H7 (cell line): ENCODE measurements at regions not wholly inside any gene's neighbourhood (a gene's known extent, or its start where the extent isn't known, plus 50 kb on each side); places are given as distances from the start of the nearest gene placed in this dataset.
"Not testable (repeated sequence)": the region's sequence is repeated elsewhere in the genome, so short reads cannot be mapped to it uniquely, and the experiment has no call there.

Experiments used
- DNase-seq: peaks from one replicate; pipeline ENCODE4 v3.0.0; 2012
- H3K27me3 ChIP-seq: 2 replicates; pipeline ENCODE4 v1.6.0; 2011; ENCODE audit warnings: mild to moderate bottlenecking, low read length; ENCODE audit not compliant: control insufficient read depth, insufficient read depth
- H3K36me3 ChIP-seq: replicated peaks from 2 replicates; pipeline ENCODE4 v1.5.1; 2011; ENCODE audit warnings: low read length; ENCODE audit not compliant: control insufficient read depth, insufficient read depth
- H3K4me3 ChIP-seq: 2 replicates; pipeline ENCODE4 v1.5.1; 2011; ENCODE audit warnings: low read depth, mild to moderate bottlenecking, control low read depth, low read length, moderate library complexity; ENCODE audit not compliant: insufficient read depth

DNA sequence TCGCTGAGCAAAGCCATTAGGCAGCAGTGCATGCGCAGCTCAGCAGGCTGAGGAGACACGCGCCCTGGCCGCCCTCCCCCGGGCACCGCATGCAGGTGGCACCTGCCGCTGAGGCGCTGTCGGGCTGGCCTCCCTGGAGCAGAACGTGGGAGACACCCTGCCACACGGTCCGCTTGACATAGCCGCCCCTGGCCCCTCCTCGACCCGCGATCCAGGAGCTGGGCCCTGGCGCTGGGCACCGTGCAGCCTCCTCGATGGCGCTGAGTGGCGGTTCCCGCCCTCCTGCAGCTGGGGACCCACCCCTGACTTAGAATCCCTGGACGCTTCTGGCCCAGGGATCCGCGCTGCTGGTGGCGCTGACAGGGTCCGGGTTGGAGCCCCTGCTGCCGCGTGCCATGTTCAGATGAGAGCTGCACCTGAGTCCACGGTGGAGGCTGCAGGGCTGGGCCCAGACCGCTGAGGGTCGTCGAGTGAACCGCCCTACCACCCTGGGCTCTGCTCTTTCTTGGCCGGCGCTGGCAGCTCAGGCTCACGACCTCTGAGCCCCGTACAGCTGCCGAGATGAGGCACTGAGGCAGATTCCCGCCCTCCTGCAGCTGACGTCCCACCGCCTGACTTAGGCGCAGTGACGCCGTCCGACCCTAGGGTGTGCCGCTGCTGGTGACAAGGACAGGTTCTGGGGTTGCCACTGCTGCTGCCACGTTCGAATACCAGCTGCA is 116.8 kb downstream of the OR13A1 start:
- Histone ChIP-seq H3K36me3 (no peaks in the 10 kb centered on the region), H3K27me3 (no peaks in the 10 kb centered on the region), H3K4me3 (no peak overlapping the region)
- peak; percentile 26 for DNase-seq

DNA sequence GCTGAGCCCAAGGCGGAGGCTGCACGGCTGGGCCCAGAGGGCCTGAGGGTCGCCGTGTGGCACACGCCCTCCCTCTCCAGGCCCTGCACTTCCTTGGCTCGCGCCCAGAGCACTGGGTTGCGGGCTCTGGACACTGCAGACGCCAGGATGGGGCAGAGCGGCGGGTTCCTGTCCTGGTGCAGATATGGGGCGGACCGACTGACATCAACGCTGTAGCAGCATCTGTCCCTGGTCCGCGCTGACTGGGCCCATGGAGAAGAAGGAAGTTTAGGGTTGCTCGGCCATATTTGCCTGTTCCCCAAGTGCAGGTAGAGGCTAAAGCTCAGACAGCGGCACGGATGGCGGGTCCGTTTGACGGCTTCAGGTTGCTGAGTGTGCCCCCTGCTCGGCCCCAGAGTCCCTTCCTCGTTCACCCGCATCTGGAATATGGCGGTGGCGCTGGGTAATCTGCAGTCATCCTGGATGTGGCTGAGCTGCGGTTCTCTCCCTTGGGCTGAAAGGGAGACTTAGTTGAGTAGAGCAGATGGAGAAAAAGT is 116.1 kb downstream of the OR13A1 start:
- Histone ChIP-seq H3K36me3 (no peaks in the 10 kb centered on the region), H3K27me3 (no peaks in the 10 kb centered on the region), H3K4me3 (no peak overlapping the region)
- DNase-seq: peak; percentile 24

DNA sequence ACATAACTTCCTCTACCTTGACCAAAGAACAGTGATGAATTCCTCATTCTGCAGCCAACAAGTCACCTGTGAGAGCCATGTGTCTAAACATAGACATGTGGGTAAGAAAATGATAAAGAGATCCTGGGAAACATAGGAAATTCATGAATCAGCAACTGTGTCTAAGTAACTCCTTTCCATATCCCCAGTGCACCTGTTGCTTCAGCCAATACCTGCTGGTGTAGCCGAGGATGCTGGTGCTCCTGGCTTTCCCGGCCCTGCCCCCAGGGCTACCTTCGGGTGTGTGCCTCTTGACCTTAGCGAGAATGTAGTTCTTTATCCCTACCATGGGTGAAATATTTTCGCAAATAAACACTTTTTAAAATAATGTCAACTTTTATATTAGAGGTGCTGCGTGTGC is 114.1 kb downstream of the OR13A1 start:
- no peak for DNase-seq
- H3K27me3 ChIP-seq: no peaks in the 10 kb centered on the region
- H3K36me3 ChIP-seq: no peaks in the 10 kb centered on the region
- H3K4me3 ChIP-seq: no peak overlapping the region

DNA sequence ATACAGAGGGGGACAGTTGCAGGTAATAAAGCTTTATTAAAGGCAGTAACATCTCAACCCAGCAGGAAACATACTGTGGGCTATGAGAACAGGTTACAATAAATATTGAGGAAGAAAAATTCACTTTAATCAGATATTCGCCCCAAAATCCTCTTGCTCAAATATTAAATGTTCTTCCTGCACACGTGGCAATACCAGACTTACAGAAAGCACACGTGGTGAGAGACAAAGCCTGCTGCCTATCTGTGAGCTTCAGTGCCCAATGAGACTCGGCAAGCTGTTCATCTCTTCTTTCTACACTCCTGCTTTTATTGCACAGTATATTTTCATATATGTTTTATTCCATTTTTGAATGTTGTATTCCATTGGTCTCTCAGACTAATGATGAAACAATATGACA is 113.2 kb downstream of the OR13A1 start:
- Histone ChIP-seq H3K27me3 (no peaks in the 10 kb centered on the region), H3K36me3 (no peaks in the 10 kb centered on the region), H3K4me3 (no peak overlapping the region)
- no peak for DNase-seq

DNA sequence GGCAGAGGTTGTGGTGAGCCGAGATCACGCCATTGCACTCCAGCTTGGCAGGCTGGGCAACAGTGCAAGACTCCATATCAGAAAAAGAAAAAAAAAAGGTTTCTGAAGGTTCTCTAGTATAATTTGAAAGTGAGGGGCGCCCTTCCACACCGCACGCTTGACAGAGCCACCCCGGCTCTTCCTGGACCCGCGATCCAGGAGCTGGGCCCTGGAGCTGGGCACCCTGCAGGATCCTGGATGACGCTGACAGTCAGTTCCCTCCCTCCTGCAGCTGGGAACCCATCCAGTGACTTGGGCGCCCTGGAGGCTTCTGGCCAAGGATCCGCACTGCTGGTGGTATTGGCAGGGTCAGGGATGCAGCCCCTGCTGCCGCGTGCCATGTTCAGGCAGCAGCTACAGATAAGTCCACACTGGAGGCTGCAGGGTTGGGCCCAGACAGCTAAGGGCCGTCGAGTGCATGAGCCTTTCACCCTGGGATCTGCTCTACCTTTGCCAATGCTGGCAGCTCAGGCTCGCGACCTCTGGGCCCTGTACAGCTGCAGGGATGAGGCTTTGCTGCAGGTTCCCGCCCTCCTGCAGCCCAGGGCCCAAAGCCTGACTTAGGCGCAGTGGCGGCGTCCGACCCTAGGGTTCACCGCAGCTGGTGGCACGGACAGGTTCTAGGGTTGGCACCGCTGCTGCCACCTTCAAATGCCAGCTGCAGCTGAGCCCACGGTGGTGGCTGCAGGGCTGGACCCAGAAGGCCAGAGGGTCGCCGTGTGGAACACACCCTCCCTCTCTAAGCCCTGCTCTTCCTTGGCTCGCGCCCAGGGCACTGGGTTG is 110.2 kb downstream of the OR13A1 start:
- H3K36me3 ChIP-seq: no peaks in the 10 kb centered on the region

DNA sequence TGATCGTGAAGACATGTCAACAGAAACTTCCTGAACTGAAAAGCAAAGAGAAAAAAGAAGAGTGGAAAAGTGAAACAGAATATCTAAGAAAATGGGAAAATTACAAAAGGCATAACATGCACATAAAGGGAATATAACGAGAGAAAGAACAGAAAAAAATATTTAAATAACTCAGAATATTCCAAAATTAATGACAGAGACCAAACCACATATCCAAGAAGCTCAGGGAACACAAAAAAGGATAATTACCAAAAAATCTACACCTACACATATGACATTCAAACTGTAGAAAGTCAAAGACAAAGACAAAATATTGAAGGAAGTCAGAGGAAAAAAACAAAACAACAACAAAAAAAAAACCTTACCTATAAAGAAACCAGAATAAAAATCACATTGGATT is 105.5 kb downstream of the OR13A1 start:
- Histone ChIP-seq H3K27me3 (no peaks in the 10 kb centered on the region), H3K36me3 (no peaks in the 10 kb centered on the region), H3K4me3 (no peak overlapping the region)
- DNase-seq: no peak

More for the DNA sequence above, 110.2 kb downstream of the OR13A1 start:
- DNase-seq: no peak
- H3K4me3 ChIP-seq: no peak overlapping the region
- no peaks in the 10 kb centered on the region for H3K27me3 ChIP-seq

DNA sequence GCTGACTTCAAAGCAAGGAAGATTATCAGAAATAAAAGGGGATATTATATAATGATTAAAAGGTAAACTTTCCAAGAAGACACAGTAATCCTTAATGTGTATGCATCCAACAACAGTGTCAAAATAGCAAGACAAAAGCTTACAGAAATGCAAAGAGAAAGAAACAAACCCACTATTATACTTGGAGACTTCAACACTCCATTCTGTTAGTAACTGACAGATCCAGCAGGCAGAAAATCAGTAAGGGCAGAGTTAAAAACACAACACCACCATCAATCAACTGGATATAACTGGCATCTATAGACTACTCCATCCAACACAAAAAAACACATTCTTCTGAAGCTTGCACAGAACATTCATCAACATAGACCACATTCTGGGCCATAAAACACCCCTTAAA is 103.8 kb downstream of the OR13A1 start:
- Histone ChIP-seq H3K36me3 (no peaks in the 10 kb centered on the region), H3K4me3 (no peak overlapping the region), H3K27me3 (no peaks in the 10 kb centered on the region)
- no peak for DNase-seq

DNA sequence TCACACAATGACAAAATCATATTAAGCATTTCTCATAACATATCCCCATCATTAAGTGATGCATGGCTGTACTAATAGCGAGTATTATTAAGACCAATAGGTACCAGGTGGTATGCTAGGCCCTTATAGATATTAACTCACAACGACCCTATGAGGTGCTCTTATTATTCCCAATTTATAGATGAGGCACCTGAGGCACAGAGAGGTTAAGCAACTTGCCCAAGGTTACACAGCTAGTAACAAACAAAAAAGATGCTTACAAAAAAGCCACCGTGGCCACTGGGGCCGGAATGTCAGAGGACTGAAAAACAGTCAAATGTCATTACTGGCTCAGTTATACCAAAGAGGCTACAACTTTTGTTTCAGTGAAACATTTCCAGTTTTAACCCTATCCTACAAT is 96.0 kb downstream of the OR13A1 start:
- DNase-seq: no peak
- H3K4me3 ChIP-seq: no peak overlapping the region
- H3K36me3 ChIP-seq: no peaks in the 10 kb centered on the region
- H3K27me3 ChIP-seq: no peaks in the 10 kb centered on the region

DNA sequence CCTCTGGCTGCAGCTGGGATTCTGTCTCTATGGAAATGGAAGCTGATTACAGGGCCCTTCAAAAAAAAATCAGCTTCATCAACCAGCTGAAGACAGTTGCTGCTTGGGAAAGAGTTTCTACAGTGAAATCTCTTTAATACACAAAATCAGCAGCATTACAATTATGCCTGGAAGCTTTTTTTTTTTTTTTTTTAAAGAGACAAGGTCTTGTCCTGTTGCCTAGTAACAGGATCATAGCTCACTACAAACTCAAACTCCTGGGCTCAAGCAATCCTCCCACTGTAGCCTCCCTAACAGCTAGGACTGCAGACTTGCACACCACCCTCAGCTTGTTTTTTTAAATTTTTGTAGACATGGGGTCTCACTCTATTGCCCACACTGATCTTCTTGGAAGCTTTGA is 94.5 kb downstream of the OR13A1 start:
- Histone ChIP-seq H3K4me3 (no peak overlapping the region), H3K36me3 (no peaks in the 10 kb centered on the region), H3K27me3 (no peaks in the 10 kb centered on the region; the same call in 1 of the 2 replicates)
- no peak for DNase-seq

DNA sequence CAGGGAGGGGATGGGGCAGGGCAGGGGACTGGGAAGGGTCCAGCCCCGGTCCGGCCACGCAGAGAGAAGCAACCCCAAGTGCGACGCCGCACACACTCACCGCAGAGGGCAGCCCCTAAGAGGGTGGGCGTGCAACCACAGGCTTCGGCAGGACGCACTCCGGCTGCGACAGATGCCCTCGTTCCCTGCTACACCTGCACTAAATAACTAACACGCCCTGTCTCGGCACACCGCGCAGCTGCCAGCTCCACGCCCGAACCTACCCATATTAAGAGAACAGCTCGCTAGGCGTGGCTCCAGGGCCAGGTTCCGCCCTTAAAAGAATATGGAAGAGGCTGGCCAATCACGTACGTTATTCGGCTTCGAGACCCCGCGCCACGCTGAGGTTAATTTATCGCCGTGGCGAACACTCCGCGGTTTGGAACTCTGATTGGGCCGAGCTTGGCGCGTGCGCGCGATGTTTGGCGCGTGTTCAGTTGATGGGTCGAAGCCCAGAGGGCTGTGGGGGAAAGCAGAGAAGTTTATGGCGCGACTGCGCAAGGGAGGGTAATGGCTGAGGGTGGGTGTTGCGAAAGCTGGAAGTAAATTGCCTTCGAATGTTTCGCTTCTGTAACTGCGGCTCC is 91.1 kb downstream of the OR13A1 start:
- DNase-seq: no peak
- no peaks in the 10 kb centered on the region; the same call in 1 of the 2 replicates for H3K27me3 ChIP-seq
- no peaks in the 10 kb centered on the region for H3K36me3 ChIP-seq
- no peak overlapping the region for H3K4me3 ChIP-seq

DNA sequence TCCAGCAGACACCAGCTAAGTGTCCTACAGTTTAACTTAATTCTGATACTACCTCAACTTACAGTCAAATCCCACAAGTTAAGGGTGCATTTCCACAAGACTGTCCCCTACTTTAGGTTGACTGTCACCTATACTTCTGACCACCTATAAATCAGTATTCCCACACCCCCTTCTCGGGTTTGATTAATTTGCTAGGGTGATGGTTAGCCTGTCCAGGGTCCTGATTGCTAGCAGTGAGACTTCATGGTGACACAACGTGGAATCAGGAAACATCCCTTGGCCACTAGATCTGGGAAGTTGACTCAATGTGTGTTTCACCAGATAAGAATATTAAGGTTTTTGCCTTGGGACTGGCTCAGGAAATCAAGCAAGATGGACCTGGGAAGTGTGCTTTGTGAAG is 88.4 kb downstream of the OR13A1 start:
- DNase-seq: no peak
- no peaks in the 10 kb centered on the region; the same call in 1 of the 2 replicates for H3K27me3 ChIP-seq
- no peak overlapping the region for H3K4me3 ChIP-seq
- H3K36me3 ChIP-seq: no peaks in the 10 kb centered on the region

DNA sequence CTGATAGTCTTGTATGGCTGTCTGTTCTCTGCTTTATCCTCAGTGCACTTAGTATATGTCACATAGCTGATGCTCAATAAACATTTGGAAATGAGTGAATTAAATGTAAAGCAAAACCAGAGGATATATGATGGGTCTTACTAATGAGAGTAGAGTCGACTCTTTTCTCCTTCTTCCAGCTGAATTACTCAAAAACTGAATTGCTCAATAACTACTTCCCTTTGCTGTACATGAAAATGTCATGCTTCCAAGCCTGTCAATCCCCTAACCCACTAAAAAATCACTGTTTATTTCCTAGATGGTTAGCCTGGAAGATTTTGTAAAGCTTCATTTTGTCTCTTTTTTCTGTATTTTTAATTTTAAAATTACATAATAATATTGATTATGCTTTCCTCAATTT is 88.0 kb downstream of the OR13A1 start:
- no peak overlapping the region for H3K4me3 ChIP-seq
- H3K27me3 ChIP-seq: no peaks in the 10 kb centered on the region; the same call in 1 of the 2 replicates
- H3K36me3 ChIP-seq: no peaks in the 10 kb centered on the region
- no peak for DNase-seq

DNA sequence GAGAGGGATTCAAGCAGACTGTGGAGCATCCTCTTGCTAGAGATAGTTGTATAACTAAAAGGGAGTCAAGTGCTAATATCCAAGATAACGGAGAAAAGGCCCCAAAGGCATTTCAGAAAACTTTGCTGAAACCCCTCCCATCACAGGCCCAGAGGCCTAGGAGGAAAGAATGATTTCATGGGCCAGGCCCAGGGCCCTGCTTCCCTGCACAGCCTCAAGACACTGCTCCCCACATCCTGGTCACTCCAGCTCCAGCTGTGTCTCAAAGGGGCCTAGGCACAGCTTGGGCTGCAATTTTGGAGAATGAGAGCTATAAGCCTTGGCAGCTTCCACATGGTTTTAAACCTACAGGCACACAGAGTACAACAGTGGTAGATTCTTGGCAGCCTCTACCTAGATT is 85.6 kb downstream of the OR13A1 start:
- no peak for DNase-seq
- Histone ChIP-seq H3K36me3 (no peaks in the 10 kb centered on the region), H3K27me3 (no peaks in the 10 kb centered on the region; the same call in 1 of the 2 replicates), H3K4me3 (no peak overlapping the region)

DNA sequence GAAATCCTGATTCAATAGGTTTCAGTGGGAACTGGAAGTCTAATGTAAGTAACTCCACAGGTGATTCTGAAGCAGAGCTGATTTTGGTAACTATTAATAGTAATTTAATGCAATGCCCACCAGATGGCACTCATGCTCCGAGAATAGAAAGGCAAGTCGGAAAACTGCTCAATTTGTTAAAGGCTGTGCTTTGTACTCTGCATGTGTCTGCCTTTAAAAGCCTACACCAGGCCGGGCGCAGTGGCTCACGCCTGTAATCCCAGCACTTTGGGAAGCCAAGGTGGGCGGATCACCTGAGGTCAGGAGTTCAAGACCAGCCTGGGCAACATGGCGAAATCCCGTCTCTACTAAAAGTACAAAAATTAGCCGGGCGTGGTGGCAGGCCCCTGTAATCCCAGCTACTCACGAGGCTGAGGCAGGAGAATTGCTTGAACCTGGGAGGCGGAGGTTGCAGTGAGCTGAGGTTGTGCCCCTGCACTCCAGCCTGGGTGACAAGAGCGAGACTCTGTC is 80.1 kb downstream of the OR13A1 start:
- not testable (repeated sequence) for H3K36me3 ChIP-seq, H3K27me3 ChIP-seq, H3K4me3 ChIP-seq
- peak; percentile 45 for DNase-seq
